ENCODE measurements at regions not wholly inside any gene's neighbourhood (a gene's known extent, or its start where the extent isn't known, plus 50 kb on each side); places are given as distances from the start of the nearest gene placed in this dataset.

GRCh38 chr18:78727057-78727739 lies 252.4 kb upstream of the SALL3 start:
- no peak for DNase-seq

GRCh38 chr18:78727877-78728783 lies 251.5 kb upstream of the SALL3 start:
- DNase-seq: no peak

- no peak for DNase-seq
These were observed 250.7 kb upstream of the SALL3 start for GRCh38 chr18:78728784-78729467.

- no peak for DNase-seq
These were observed 249.1 kb upstream of the SALL3 start for GRCh38 chr18:78730546-78730945.

- no peak for DNase-seq
These were observed 248.6 kb upstream of the SALL3 start for GRCh38 chr18:78731016-78731397.

GRCh38 chr18:78731398-78732032 lies 248.1 kb upstream of the SALL3 start:
- no peak for DNase-seq

- DNase-seq: no peak
These were observed 247.1 kb upstream of the SALL3 start for GRCh38 chr18:78732273-78733210.

- DNase-seq: no peak
These were observed 245.6 kb upstream of the SALL3 start for GRCh38 chr18:78733762-78734613.

- no peak for DNase-seq
These were observed 245.0 kb upstream of the SALL3 start for GRCh38 chr18:78734614-78734945.

- DNase-seq: no peak
These were observed 244.2 kb upstream of the SALL3 start for GRCh38 chr18:78735131-78736014.

- DNase-seq: no peak
These were observed 243.5 kb upstream of the SALL3 start for GRCh38 chr18:78736015-78736690.

- DNase-seq: no peak
These were observed 242.4 kb upstream of the SALL3 start for GRCh38 chr18:78737006-78737915.

GRCh38 chr18:78738076-78738690 lies 241.4 kb upstream of the SALL3 start:
- DNase-seq: no peak

GRCh38 chr18:78739115-78739514 lies 240.5 kb upstream of the SALL3 start:
- DNase-seq: no peak

GRCh38 chr18:78739882-78740677 lies 239.5 kb upstream of the SALL3 start:
- no peak for DNase-seq

GRCh38 chr18:78740876-78741275 lies 238.7 kb upstream of the SALL3 start:
- DNase-seq: no peak
